B cell (primary cell): ENCODE measurements at regions not wholly inside any gene's neighbourhood (a gene's known extent, or its start where the extent isn't known, plus 50 kb on each side); places are given as distances from the start of the nearest gene placed in this dataset.

Experiments
- ATAC-seq: fragments of 200-7000 bp; cut with Tn5 transposase; one replicate; pipeline ENCODE4 v1.10.0; 2021; ENCODE audit warnings: low read depth, mild to moderate bottlenecking, moderate number of reproducible peaks, moderate library complexity
- CTCF ChIA-PET: fragments of 350-600 bp; sonication (Branson Sonifier 250); formaldehyde crosslinking; loops from one replicate; lab custom pipeline; 2021; ENCODE audit warnings: antibody characterized with exemption, inconsistent platforms; lab: Charles Lee
- POLR2A ChIA-PET: fragments of 350-600 bp; sonication (Branson Sonifier 250); formaldehyde crosslinking; loops from one replicate; lab custom pipeline; 2021; ENCODE audit warnings: antibody characterized with exemption; lab: Charles Lee
- DNase-seq: peaks from one replicate; pipeline ENCODE4 v3.0.0; 2013
- H2AFZ ChIP-seq: 2 replicates; pipeline ENCODE4 v1.6.1; 2012; ENCODE audit warnings: mild to moderate bottlenecking, low read depth, low read length; ENCODE audit not compliant: insufficient read depth, poor library complexity, severe bottlenecking
- H3K27ac ChIP-seq, 2 donors: 1 replicate in 1 of 2; 2 replicates in 1 of 2; pipeline ENCODE4 v1.5.1; 2012 to 2013; ENCODE audit warnings: low read length in 2 of 2, mild to moderate bottlenecking in 2 of 2, moderate library complexity in 1 of 2
- H3K27me3 ChIP-seq, 4 experiments: fragments of 200-600 bp in 1 of 4; sonication (generic) in 1 of 4; replicated peaks in 1 of 4; 1 replicate in 2 of 4; 2 replicates in 2 of 4; pipeline versions ENCODE4 v1.6.1 to v1.7.0; 2013 to 2016; ENCODE audit warnings: low read length in 3 of 4, mild to moderate bottlenecking in 2 of 4, mixed read lengths in 1 of 4, moderate library complexity in 1 of 4; ENCODE audit not compliant: insufficient read depth in 4 of 4, control insufficient read depth in 3 of 4; ENCODE audit errors: control extremely low read depth in 1 of 4
- H3K36me3 ChIP-seq, 2 experiments: replicated peaks in 1 of 2; 1 replicate in 1 of 2; 2 replicates in 1 of 2; pipeline versions ENCODE4 v1.6.1 to v1.7.1; 2013; ENCODE audit warnings: low read length in 1 of 2; ENCODE audit not compliant: insufficient read depth in 2 of 2, control insufficient read depth in 1 of 2; ENCODE audit errors: control extremely low read depth in 1 of 2, extremely low read depth in 1 of 2
- H3K4me1 ChIP-seq, 2 donors: fragments of 200-600 bp in 1 of 2; sonication (generic) in 1 of 2; 1 replicate in 1 of 2; 2 replicates in 1 of 2; pipeline versions ENCODE4 v1.5.1 to v1.6.1; 2013 to 2017; ENCODE audit warnings: low read length in 2 of 2; ENCODE audit not compliant: control insufficient read depth in 2 of 2, insufficient read depth in 2 of 2
- H3K4me2 ChIP-seq: replicated peaks from 2 replicates; pipeline ENCODE3; 2012; ENCODE audit warnings: mild to moderate bottlenecking, low read depth, low read length; ENCODE audit not compliant: poor library complexity, severe bottlenecking
- H3K4me3 ChIP-seq, 5 experiments: fragments of 200-600 bp in 1 of 5; sonication (generic) in 1 of 5; 1 replicate in 3 of 5; 2 replicates in 2 of 5; pipeline versions ENCODE4 v1.5.1 to v1.7.0; 2011 to 2016; ENCODE audit warnings: low read length in 4 of 5, mild to moderate bottlenecking in 4 of 5, low read depth in 2 of 5, control low read depth in 1 of 5, moderate library complexity in 1 of 5; ENCODE audit not compliant: insufficient read depth in 1 of 5; ENCODE audit errors: control extremely low read depth in 1 of 5, extremely low read depth in 1 of 5
- H3K79me2 ChIP-seq: fragments of 200-600 bp; sonication (generic); one replicate; pipeline ENCODE4 v1.6.0; 2016; ENCODE audit warnings: low read length; ENCODE audit not compliant: control insufficient read depth, insufficient read depth
- H3K9ac ChIP-seq: fragments of 200-600 bp; sonication (generic); 2 replicates; pipeline ENCODE4 v1.6.1; 2017; ENCODE audit warnings: mild to moderate bottlenecking, low read length, moderate library complexity
- H3K9me3 ChIP-seq, 3 donors: one replicate each; pipeline versions ENCODE4 v1.6.1 to v1.7.1; 2013; ENCODE audit warnings: low read length in 2 of 3; ENCODE audit not compliant: control insufficient read depth in 2 of 3, insufficient read depth in 1 of 3; ENCODE audit errors: control extremely low read depth in 1 of 3
- H4K20me1 ChIP-seq: 2 replicates; pipeline ENCODE4 v1.6.0; 2012; ENCODE audit warnings: mild to moderate bottlenecking, low read length; ENCODE audit not compliant: insufficient read depth, control insufficient read depth, poor library complexity, severe bottlenecking
- H3K27ac Mint-ChIP-seq: one replicate; pipeline ENCODE4 v1.8.0; 2021; ENCODE audit warnings: mixed read lengths
- H3K27me3 Mint-ChIP-seq: one replicate; pipeline ENCODE4 v1.8.0; 2021; ENCODE audit warnings: mixed read lengths
- H3K4me1 Mint-ChIP-seq: one replicate; pipeline ENCODE4 v1.8.0; 2021; ENCODE audit warnings: mixed read lengths
- H3K4me3 Mint-ChIP-seq: one replicate; pipeline ENCODE4 v1.8.0; 2021; ENCODE audit warnings: mixed read lengths
- H3K9me3 Mint-ChIP-seq: one replicate; pipeline ENCODE4 v1.8.0; 2022; ENCODE audit warnings: mixed read lengths; ENCODE audit not compliant: insufficient read depth
- CTCF ChIP-seq: fragments of 200-600 bp; IDR thresholded peaks from one replicate; pipeline ENCODE4 v1.8.0; 2022; ENCODE audit warnings: antibody characterized with exemption, mild to moderate bottlenecking
- EZH2 ChIP-seq: IDR thresholded peaks from 2 replicates; pipeline ENCODE4 v1.6.1; 2012; ENCODE audit warnings: borderline replicate concordance, low read depth, mild to moderate bottlenecking, moderate library complexity, low read length; ENCODE audit not compliant: insufficient read depth, poor library complexity, severe bottlenecking
- WGBS: methylation state at CpG from one replicate; pipeline ENCODE4 v1.1.5; 2013; ENCODE audit warnings: missing lambda C conversion rate; ENCODE audit not compliant: insufficient coverage; 5-methylcytosine and 5-hydroxymethylcytosine counted together
- intact Hi-C: fragments of 100-400 bp; cut with micrococcal nuclease; formaldehyde crosslinking; loops from one replicate; pipeline ENCODE4 v1.10.0; 2022

GRCh38 chr4:89177807-89178206 is 66.5 kb downstream of the TIGD2 start:
- H3K36me3 ChIP-seq = no peaks in the 10 kb centered on the region
- Mint-ChIP-seq H3K27ac (no peak overlapping the region), H3K9me3 (no peaks in the 10 kb centered on the region), H3K4me1 (no peaks in the 10 kb centered on the region), H3K27me3 (peaks cover 10% of the 10 kb centered on the region), H3K4me3 (no peak overlapping the region)
- no peaks in the 10 kb centered on the region for H3K27me3 ChIP-seq
- H2AFZ ChIP-seq = no peak overlapping the region
- POLR2A ChIA-PET = no interaction called here
- ATAC-seq (no peak), DNase-seq (no peak)
- H3K9ac ChIP-seq = no peak overlapping the region
- no peaks in the 10 kb centered on the region for H3K4me1 ChIP-seq
- H3K79me2 ChIP-seq = no peaks in the 10 kb centered on the region
- WGBS = no CpG with 5 or more reads among the region's 1 CpG
- intact Hi-C loops = no loop called here
- no peaks in the 10 kb centered on the region for H4K20me1 ChIP-seq
- no peak overlapping the region for H3K4me3 ChIP-seq
- TF ChIP-seq CTCF = no peak
- no peak for TF ChIP-seq EZH2
- H3K4me2 ChIP-seq = no peak overlapping the region
- no peak overlapping the region for H3K27ac ChIP-seq
- CTCF ChIA-PET = no interaction called here
- H3K9me3 ChIP-seq = no peaks in the 10 kb centered on the region

DNA sequence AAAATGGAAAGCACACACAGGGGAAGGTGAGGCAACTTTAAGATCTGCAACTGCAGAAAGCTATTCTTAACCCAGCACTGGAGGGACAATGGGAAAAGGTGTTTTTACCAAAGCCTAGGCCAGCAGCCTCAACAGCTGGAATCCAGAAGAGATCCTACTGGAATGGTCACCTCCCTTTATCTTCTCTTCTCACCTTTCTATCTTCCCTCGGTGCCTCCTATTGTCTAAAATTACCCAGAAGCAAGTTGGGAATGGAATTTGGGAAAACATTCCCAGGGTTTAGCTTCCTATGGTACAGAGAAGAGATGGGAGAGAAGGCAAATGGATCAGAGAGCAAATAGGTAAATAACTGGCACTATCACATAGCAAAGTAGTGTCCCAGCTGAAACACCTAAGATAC is 73.1 kb downstream of the TIGD2 start:
- Histone ChIP-seq H3K27me3 (no peaks in the 10 kb centered on the region), H3K27ac (no peak overlapping the region), H3K9me3 (no peaks in the 10 kb centered on the region), H3K4me2 (no peak overlapping the region), H3K36me3 (no peaks in the 10 kb centered on the region), H4K20me1 (no peaks in the 10 kb centered on the region), H2AFZ (no peak overlapping the region), H3K9ac (no peak overlapping the region), H3K79me2 (no peaks in the 10 kb centered on the region), H3K4me3 (no peak overlapping the region), H3K4me1 (no peaks in the 10 kb centered on the region)
- TF ChIP-seq EZH2 = no peak
- TF ChIP-seq CTCF = no peak
- no peak for ATAC-seq
- Mint-ChIP-seq H3K4me3 (no peak overlapping the region), H3K4me1 (no peaks in the 10 kb centered on the region), H3K27me3 (peaks cover 14% of the 10 kb centered on the region), H3K9me3 (no peaks in the 10 kb centered on the region), H3K27ac (no peak overlapping the region)
- CTCF ChIA-PET = no interaction called here
- intact Hi-C loops = no loop called here
- no CpG with 5 or more reads among the region's 1 CpG for WGBS
- POLR2A ChIA-PET = no interaction called here
- DNase-seq = no peak
